Pancreas (tissue), 10 donors: ENCODE measurements at regions not wholly inside any gene's neighbourhood (a gene's known extent, or its start where the extent isn't known, plus 50 kb on each side); places are given as distances from the start of the nearest gene placed in this dataset.

Experiments
- ATAC-seq, 4 donors: fragments of 200-7000 bp; cut with Tn5 transposase; one replicate each; pipeline versions ENCODE4 v1.8.0 to v1.9.1; 2020; ENCODE audit warnings: mild to moderate bottlenecking in 4 of 4, moderate library complexity in 4 of 4
- DNase-seq, 6 donors: peaks; one replicate each; pipeline ENCODE4 v3.0.0-alpha.2; 2020
- FAIRE-seq: peaks from 2 replicates; lab custom pipeline; 2012; peaks lifted over from hg19 to GRCh38; lab: Jason Lieb, UNC
- H3K27ac ChIP-seq, 4 donors: fragments of 200-600 bp; sonication (generic); 1 replicate in 3 of 4; 2 replicates in 1 of 4; pipeline versions ENCODE4 v1.5.0 to v1.8.0; 2020
- H3K27me3 ChIP-seq, 4 donors: fragments of 200-600 bp; one replicate each; pipeline ENCODE4 v1.8.0; 2021
- H3K36me3 ChIP-seq, 3 donors: fragments of 200-600 bp; sonication (generic) in 1 of 3; one replicate each; pipeline versions ENCODE4 v1.5.0 to v1.8.0; 2020 to 2021
- H3K4me1 ChIP-seq, 3 donors: fragments of 200-600 bp; one replicate each; pipeline ENCODE4 v1.8.0; 2021
- H3K4me3 ChIP-seq, 4 donors: fragments of 200-600 bp; sonication (generic) in 2 of 4; one replicate each; pipeline versions ENCODE4 v1.5.0 to v1.8.0; 2020 to 2021
- H3K9me3 ChIP-seq, 4 donors: fragments of 200-600 bp; one replicate each; pipeline ENCODE4 v1.8.0; 2021
- WGBS, 2 donors: extraction: QIAGEN DNeasy Blood & Tissue Kit; methylation state at CpG; one replicate each; pipeline ENCODE4 v1.1.7; 2013; 5-methylcytosine and 5-hydroxymethylcytosine counted together
- intact Hi-C, 3 donors: fragments of 100-400 bp; cut with DNase I; formaldehyde crosslinking; loops; one replicate each; pipeline versions ENCODE4 v1.11.1 to v1.14.2; 2022
- TF ChIP-seq, protein P1 (sequence below), 4 donors: fragments of 200-600 bp; sonication (generic) in 3 of 4; IDR thresholded peaks; one replicate each; pipeline versions ENCODE4 v1.5.0 to v1.8.0; 2021; ENCODE audit warnings: antibody characterized with exemption in 4 of 4
- donor health status: healthy with polysubstance abuse.
- donor health status: DM: no; HTN: no; CAD: no; lungs with moderate emphysema.
- donor health status: DM: no; HTN: no; CAD: no.
- donor health status: control.
- donor health status: control.
- donor health status: Bipolar disorder and iron deficiency.
- donor health status: DM: yes; HTN: yes; CAD: no.
- donor health status: DM: no; HTN: no; CAD: no.
- donor health status: DM: no; HTN: no; CAD: no.
- donor health status: DM: yes; HTN: yes; CAD: no.

DNA sequence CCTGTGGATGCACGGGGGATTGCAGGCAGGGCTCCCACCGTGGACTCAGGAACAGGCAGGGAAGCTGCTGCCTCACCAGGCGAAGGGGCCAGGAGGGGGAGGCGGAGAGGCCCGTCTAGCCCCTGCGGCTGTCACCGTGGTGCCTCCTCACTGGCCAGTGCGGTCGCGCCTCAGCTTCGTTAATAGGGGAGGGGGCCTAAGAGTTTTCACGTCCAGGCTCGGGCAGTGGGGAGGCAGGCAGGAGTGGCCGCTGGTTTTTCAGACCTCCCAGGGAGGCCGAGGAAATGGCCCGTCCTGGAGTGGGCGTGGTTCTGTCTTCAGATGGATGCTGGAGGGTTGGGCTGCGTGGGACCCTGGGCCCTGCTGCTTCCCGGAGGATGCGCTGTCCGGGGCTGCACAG, 91.1 kb upstream of the B3GAT1 start:
- TF ChIP-seq, protein P1, sequence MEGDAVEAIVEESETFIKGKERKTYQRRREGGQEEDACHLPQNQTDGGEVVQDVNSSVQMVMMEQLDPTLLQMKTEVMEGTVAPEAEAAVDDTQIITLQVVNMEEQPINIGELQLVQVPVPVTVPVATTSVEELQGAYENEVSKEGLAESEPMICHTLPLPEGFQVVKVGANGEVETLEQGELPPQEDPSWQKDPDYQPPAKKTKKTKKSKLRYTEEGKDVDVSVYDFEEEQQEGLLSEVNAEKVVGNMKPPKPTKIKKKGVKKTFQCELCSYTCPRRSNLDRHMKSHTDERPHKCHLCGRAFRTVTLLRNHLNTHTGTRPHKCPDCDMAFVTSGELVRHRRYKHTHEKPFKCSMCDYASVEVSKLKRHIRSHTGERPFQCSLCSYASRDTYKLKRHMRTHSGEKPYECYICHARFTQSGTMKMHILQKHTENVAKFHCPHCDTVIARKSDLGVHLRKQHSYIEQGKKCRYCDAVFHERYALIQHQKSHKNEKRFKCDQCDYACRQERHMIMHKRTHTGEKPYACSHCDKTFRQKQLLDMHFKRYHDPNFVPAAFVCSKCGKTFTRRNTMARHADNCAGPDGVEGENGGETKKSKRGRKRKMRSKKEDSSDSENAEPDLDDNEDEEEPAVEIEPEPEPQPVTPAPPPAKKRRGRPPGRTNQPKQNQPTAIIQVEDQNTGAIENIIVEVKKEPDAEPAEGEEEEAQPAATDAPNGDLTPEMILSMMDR (IDR thresholded peaks at IDR 0.05), result no peak
- Histone ChIP-seq H3K4me1 (no peaks in the 10 kb centered on the region), H3K4me3 (no peak overlapping the region), H3K27ac (no peak overlapping the region), H3K36me3 (no peaks in the 10 kb centered on the region), H3K27me3 (no peaks in the 10 kb centered on the region), H3K9me3 (no peaks in the 10 kb centered on the region)
- 33 to 46% methylated on average over 21 of the region's 21 CpGs for WGBS, 2 donors
- DNase-seq, result no peak
- intact Hi-C loops, result no loop called here
- no peak for FAIRE-seq
- ATAC-seq, result no peak

DNA sequence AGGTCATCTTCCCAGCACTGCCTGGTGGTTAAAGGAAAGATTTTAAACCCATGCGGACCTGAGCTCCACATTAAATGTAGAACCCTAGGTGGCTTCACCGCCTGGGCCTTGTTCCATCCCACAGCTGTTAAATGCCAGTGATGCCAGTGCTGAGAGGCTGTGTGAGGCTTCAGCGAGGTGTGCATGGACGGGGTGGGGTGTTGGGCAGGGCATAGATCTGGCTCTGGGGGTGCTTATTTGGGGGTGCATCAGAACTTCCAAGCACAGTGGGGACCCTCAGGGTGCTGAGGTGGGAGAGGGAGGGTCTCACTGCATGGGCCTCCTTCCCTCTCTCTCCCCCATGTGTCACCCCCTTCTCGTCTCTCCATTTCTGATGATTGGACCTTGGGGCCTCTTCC, 90.1 kb upstream of the B3GAT1 start:
- FAIRE-seq (no peak), ATAC-seq (no peak), DNase-seq (no peak)
- TF ChIP-seq, protein P1 (IDR thresholded peaks at IDR 0.05), result no peak
- 59 to 63% methylated on average over 4 to 5 of the region's 5 CpGs for WGBS, 2 donors
- Histone ChIP-seq H3K27me3 (no peaks in the 10 kb centered on the region), H3K27ac (no peak overlapping the region), H3K4me3 (no peak overlapping the region), H3K9me3 (no peaks in the 10 kb centered on the region), H3K4me1 (no peaks in the 10 kb centered on the region), H3K36me3 (no peaks in the 10 kb centered on the region)
- intact Hi-C loops, result no loop called here

DNA sequence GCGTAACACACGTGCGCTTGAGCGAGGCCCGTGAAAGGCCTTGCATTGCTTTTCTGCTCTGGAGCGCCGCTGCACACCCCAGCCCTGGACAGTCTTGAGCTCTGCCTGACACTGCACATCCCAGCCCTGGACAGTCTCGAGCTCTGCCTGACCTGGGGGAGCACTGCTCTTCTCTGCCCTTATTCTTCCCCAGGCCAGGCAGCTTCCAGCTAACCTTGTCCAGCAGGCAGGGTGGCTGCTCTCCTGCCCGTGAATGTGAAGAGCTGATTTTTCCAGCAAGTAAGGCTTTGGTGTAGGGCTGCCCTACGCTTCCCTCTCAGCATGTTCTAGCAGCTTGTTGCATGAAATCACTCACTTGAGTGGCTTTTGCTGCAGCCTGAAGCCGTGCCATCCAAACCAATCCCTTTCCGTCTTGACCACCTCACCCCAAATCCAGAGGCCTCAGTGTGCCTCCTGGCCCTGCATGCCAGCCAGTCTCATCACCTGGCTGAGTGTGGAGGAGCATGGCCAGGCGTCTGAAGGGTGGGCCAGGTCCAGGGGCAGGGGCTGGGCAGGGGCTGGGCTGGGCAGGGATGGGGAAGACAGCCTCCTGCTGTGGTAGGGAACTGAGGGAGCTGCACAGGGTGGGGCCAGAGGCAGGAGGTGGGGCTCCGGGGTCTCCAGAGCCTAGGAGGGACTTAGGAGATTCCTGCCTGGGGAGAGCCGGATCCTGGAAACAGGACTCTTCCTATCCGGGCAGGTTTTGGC, 89.5 kb upstream of the B3GAT1 start:
- ATAC-seq, result no peak
- TF ChIP-seq, protein P1 (IDR thresholded peaks at IDR 0.05), result no peak
- FAIRE-seq, result no peak
- no peaks in the 10 kb centered on the region for H3K36me3 ChIP-seq
- no peak overlapping the region for H3K4me3 ChIP-seq
- intact Hi-C loops, result no loop called here
- 63 to 68% methylated on average over 16 of the region's 16 CpGs for WGBS, 2 donors
- DNase-seq, result no peak
- H3K9me3 ChIP-seq, result no peaks in the 10 kb centered on the region
- H3K27ac ChIP-seq, result no peak overlapping the region
- no peaks in the 10 kb centered on the region for H3K4me1 ChIP-seq
- H3K27me3 ChIP-seq, result no peaks in the 10 kb centered on the region

DNA sequence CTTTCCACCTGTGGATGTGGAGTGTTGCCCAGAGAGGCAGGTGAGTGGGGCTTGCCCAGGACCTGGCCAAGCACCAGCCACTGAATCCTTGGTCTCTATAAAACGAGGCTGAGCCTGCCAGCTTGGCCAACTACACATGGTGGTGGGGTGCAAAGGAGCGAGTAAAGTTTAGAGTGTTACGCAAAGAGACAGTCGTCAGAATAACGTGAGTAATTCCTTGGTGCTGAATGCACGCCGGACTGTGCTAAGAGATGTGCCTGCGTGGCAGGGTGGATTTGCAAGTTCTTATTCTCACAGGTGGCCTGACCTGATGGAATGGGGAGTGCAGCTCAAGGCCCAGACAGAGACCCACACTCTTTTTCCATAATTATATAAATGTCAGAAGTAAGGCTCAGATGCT, 88.6 kb upstream of the B3GAT1 start:
- TF ChIP-seq, protein P1 (IDR thresholded peaks at IDR 0.05), result no peak
- no peak overlapping the region for H3K27ac ChIP-seq
- WGBS, 2 donors, result 63 to 72% methylated on average over 8 of the region's 8 CpGs
- DNase-seq (no peak), FAIRE-seq (no peak), ATAC-seq (no peak)
- no peaks in the 10 kb centered on the region for H3K9me3 ChIP-seq
- intact Hi-C loops, result no loop called here
- H3K36me3 ChIP-seq, result no peaks in the 10 kb centered on the region
- no peak overlapping the region for H3K4me3 ChIP-seq
- H3K4me1 ChIP-seq, result no peaks in the 10 kb centered on the region
- H3K27me3 ChIP-seq, result no peaks in the 10 kb centered on the region

DNA sequence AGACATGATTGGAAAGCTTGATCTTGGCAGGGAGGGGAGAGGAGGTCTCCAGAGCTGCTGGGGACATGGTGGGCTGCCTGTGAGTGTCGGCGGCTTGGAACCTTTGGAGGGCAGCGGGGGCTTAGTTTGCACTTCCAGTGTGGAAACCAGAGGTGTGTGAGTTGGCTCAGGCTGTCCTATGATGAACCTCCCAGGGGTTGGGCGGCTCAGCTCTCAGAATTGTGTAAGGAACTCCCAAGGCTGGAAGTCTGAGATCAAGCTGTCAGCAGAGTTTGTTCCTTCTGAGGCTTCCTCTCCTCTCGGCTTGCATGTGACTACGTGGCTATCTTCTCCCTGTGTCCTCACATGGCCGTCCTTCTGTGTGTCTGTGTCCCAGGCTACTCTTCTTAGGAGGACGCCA, 87.9 kb upstream of the B3GAT1 start:
- Histone ChIP-seq H3K9me3 (no peaks in the 10 kb centered on the region), H3K27ac (no peak overlapping the region), H3K36me3 (no peaks in the 10 kb centered on the region), H3K4me1 (no peaks in the 10 kb centered on the region), H3K27me3 (no peaks in the 10 kb centered on the region), H3K4me3 (no peak overlapping the region)
- FAIRE-seq, result no peak
- TF ChIP-seq, protein P1 (IDR thresholded peaks at IDR 0.05), result no peak
- intact Hi-C loops, result no loop called here
- no peak for DNase-seq
- no peak for ATAC-seq
- WGBS, 2 donors, result 58 to 75% methylated on average over 8 of the region's 8 CpGs
